Psoas muscle (tissue), 7 donors: ENCODE measurements at regions not wholly inside any gene's neighbourhood (a gene's known extent, or its start where the extent isn't known, plus 50 kb on each side); places are given as distances from the start of the nearest gene placed in this dataset.

Source experiments
- ATAC-seq, 4 donors: fragments of 200-7000 bp; cut with Tn5 transposase; one replicate each; pipeline ENCODE4 v1.9.1; 2020; ENCODE audit warnings: moderate library complexity in 3 of 4, mild to moderate bottlenecking in 2 of 4
- DNase-seq, 2 donors: peaks; one replicate each; pipeline ENCODE4 v3.0.0-alpha.2; 2020
- H3K27ac ChIP-seq: fragments of 200-600 bp; one replicate; pipeline ENCODE4 v1.8.0; 2022
- H3K27me3 ChIP-seq, 3 donors: fragments of 200-600 bp in 1 of 3; one replicate each; pipeline versions ENCODE4 v1.6.1 to v1.8.0; 2013 to 2022; ENCODE audit warnings: low read length in 2 of 3, mild to moderate bottlenecking in 2 of 3, moderate library complexity in 1 of 3; ENCODE audit not compliant: insufficient read depth in 3 of 3
- H3K36me3 ChIP-seq, 2 donors: fragments of 200-600 bp in 1 of 2; one replicate each; pipeline versions ENCODE4 v1.6.1 to v1.8.0; 2013 to 2022; ENCODE audit warnings: low read depth in 1 of 2, mild to moderate bottlenecking in 1 of 2, moderate library complexity in 1 of 2; ENCODE audit not compliant: insufficient read depth in 1 of 2
- H3K4me1 ChIP-seq: fragments of 200-600 bp; one replicate; pipeline ENCODE4 v1.8.0; 2022
- H3K4me3 ChIP-seq: fragments of 200-600 bp; one replicate; pipeline ENCODE4 v1.8.0; 2022; ENCODE audit warnings: mild to moderate bottlenecking
- H3K9me3 ChIP-seq: fragments of 200-600 bp; one replicate; pipeline ENCODE4 v1.8.0; 2022
- WGBS, 3 donors: extraction: QIAGEN DNeasy Blood & Tissue Kit; methylation state at CpG; one replicate each; pipeline versions ENCODE4 v1.1.6 to v1.1.7; 2013; 5-methylcytosine and 5-hydroxymethylcytosine counted together
- intact Hi-C, 2 donors: fragments of 100-400 bp; cut with DNase I; formaldehyde crosslinking; loops; one replicate each; pipeline versions ENCODE4 v1.11.0 to v1.14.2; 2022
- TF ChIP-seq, protein P1 (sequence below): fragments of 200-600 bp; IDR thresholded peaks from one replicate; pipeline ENCODE4 v1.8.0; 2022; ENCODE audit warnings: antibody characterized with exemption
- donor health status: healthy with polysubstance abuse.
- donor health status: DM: no; HTN: no; CAD: no; lungs with moderate emphysema.
- donor health status: Bipolar disorder and iron deficiency.
- donor health status: healthy.
- donor health status: DM: yes; HTN: yes; CAD: no.
- donor health status: DM: no; HTN: no; CAD: no.
- donor health status: DM: yes; HTN: yes; CAD: no.

DNA sequence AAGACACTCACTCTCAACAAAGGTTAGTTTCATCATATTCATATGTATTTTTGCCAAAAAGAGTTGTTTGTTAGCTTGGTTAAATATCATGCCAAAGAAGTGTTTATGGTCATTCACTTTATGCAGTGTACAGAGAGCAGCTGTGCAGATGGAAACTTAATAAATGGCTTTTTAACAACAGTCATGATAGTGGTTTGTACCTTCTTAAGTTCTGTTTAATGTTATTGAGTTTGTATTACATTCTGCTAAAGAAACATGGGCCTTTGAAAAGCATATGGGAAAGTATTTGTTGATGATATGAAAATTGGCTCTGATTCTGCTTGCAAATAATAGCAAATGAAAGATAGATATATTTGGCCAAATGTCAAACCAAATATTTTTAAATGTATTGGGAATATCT is 607.3 kb downstream of the NCAM2 start:
- H3K4me3 ChIP-seq: no peak overlapping the region
- no peak for ATAC-seq
- TF ChIP-seq, protein P1, sequence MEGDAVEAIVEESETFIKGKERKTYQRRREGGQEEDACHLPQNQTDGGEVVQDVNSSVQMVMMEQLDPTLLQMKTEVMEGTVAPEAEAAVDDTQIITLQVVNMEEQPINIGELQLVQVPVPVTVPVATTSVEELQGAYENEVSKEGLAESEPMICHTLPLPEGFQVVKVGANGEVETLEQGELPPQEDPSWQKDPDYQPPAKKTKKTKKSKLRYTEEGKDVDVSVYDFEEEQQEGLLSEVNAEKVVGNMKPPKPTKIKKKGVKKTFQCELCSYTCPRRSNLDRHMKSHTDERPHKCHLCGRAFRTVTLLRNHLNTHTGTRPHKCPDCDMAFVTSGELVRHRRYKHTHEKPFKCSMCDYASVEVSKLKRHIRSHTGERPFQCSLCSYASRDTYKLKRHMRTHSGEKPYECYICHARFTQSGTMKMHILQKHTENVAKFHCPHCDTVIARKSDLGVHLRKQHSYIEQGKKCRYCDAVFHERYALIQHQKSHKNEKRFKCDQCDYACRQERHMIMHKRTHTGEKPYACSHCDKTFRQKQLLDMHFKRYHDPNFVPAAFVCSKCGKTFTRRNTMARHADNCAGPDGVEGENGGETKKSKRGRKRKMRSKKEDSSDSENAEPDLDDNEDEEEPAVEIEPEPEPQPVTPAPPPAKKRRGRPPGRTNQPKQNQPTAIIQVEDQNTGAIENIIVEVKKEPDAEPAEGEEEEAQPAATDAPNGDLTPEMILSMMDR: no peak
- H3K36me3 ChIP-seq: no peaks in the 10 kb centered on the region
- no peak overlapping the region for H3K27ac ChIP-seq
- H3K27me3 ChIP-seq: no peaks in the 10 kb centered on the region
- DNase-seq: no peak
- no peaks in the 10 kb centered on the region for H3K9me3 ChIP-seq
- no peaks in the 10 kb centered on the region for H3K4me1 ChIP-seq
- intact Hi-C loops: no loop called here

DNA sequence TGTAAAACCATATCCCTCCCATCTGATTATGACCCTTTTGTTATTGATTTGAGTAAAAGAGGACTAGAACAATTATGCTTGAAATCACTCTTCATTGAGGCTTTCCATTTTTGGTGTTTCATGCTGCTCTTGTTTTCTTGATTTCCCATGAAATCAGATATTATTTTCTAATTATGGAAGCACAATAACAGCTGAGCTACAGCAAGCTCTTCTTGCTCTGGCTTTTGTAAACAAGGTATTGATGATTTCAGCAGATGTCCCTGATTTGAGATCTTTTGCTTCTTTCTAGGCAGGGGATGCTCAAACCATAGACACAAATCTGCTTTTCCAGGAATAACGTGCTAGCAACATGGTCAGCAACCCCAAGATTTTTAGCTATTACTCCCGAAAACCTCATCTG is 607.8 kb downstream of the NCAM2 start:
- DNase-seq: no peak
- ATAC-seq: no peak
- no peaks in the 10 kb centered on the region for H3K9me3 ChIP-seq
- no peak overlapping the region for H3K27ac ChIP-seq
- TF ChIP-seq, protein P1: no peak
- 28 to 49% (median 39%) methylated on average over 2 of the region's 2 CpGs for WGBS, 3 donors
- no peaks in the 10 kb centered on the region for H3K36me3 ChIP-seq
- intact Hi-C loops: no loop called here
- no peak overlapping the region for H3K4me3 ChIP-seq
- no peaks in the 10 kb centered on the region for H3K4me1 ChIP-seq
- no peaks in the 10 kb centered on the region for H3K27me3 ChIP-seq

DNA sequence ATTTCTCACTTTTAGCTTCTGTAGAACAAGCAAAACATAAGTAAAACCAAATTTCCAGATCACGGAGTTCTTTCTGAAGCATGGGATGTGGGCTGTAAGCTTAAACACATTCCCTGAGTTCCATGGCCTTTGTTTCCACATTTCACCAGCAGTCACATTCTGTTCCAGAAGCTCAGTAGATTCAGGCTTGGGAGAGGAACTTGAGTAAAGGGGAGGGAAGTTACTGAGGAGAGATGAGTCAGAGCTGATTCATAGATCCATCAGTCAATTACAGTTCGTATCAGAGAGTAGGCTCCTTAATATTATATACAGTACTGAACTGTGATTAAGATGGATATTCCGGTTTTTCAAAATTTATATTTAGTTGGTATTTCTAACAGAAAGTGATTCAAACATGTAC is 614.3 kb downstream of the NCAM2 start:
- no peak for DNase-seq
- Histone ChIP-seq H3K9me3 (no peaks in the 10 kb centered on the region), H3K27me3 (no peaks in the 10 kb centered on the region), H3K36me3 (no peaks in the 10 kb centered on the region), H3K27ac (no peak overlapping the region), H3K4me1 (no peaks in the 10 kb centered on the region), H3K4me3 (no peak overlapping the region)
- intact Hi-C loops: no loop called here
- TF ChIP-seq, protein P1: no peak
- WGBS, 3 donors: 51 to 62% (median 61%) methylated on average over 3 of the region's 3 CpGs
- peak in 1 of 4 donors; percentile 27 for ATAC-seq

DNA sequence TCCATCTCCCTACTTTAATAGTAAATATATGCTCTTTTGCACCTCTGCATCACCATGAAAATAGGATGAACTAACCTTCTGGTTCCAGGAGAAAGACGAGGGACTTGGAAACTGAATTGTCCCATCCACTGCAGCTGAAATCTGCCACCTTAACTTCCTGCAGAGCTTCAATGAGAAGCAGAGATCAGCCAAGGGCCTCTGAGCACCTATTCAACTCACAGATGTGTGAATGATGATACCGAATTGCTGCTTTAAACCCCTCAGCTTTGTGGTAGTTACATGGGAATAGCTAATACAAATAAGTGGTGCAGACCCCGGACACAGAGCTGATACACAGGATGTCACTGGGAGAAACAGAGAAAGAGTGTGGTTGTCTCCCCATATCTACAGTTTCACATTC is 616.8 kb downstream of the NCAM2 start:
- Histone ChIP-seq H3K4me3 (no peak overlapping the region), H3K27ac (no peak overlapping the region), H3K9me3 (no peaks in the 10 kb centered on the region), H3K4me1 (no peaks in the 10 kb centered on the region), H3K27me3 (no peaks in the 10 kb centered on the region), H3K36me3 (no peaks in the 10 kb centered on the region)
- TF ChIP-seq, protein P1: no peak
- intact Hi-C loops: no loop called here
- ATAC-seq (no peak), DNase-seq (no peak)
- 68 to 73% (median 71%) methylated on average over 3 of the region's 3 CpGs for WGBS, 3 donors

DNA sequence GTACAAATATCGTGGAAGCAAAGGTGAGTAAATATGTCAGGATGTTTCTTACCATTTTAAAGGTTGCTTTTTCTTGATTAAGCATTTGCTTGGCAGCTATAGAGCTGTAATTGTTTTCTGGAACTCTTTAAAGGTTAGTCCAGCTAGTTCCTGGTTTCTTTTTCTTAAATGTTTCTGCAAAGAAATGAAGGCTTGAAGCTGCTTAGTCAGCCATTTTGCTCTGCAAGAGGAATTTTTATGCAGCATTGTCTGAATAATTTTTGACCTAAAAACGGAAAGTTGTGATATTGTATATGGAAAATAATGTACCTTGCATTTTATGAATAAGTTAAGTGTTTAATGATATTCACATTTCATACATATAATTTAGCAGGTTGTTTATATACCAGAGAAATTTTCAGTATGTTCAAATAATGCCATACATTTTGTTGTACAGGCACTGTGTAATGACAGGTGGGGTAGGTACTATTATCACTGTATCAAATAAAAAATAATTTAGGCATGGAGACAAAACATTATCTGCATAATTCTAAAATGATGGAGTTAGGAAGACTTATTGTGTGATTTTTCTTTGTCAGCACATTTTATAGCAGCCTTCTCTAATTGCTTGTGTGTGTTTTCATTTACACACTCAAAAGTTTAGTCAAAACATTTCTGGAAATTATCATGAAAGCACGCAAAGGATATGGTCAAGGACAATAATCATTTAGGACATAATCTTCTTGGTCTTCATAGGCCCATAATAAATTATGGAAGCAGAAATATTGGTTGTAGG is 624.4 kb downstream of the NCAM2 start:
- no peaks in the 10 kb centered on the region for H3K4me1 ChIP-seq
- WGBS, 3 donors: 79 to 81% (median 80%) methylated on average over 3 of the region's 3 CpGs
- no peak for DNase-seq
- no peaks in the 10 kb centered on the region for H3K9me3 ChIP-seq
- intact Hi-C loops: no loop called here
- H3K27ac ChIP-seq: no peak overlapping the region
- H3K36me3 ChIP-seq: no peaks in the 10 kb centered on the region
- H3K27me3 ChIP-seq: no peaks in the 10 kb centered on the region
- no peak overlapping the region for H3K4me3 ChIP-seq
- ATAC-seq: no peak
- TF ChIP-seq, protein P1: no peak
